NCI-H526 (cell line): ENCODE measurements at regions not wholly inside any gene's neighbourhood (a gene's known extent, or its start where the extent isn't known, plus 50 kb on each side); places are given as distances from the start of the nearest gene placed in this dataset.
A peak's percentile ranks its signal among the peaks of the same experiment; 100 is the strongest.
"Not testable (repeated sequence)": the region's sequence is repeated elsewhere in the genome, so short reads cannot be mapped to it uniquely, and the experiment has no call there.

Source experiments
- DNase-seq, 2 experiments: peaks; one replicate each; lab custom pipeline; 2025; lab: John Stamatoyannopoulos, UW

- no peak for DNase-seq
These were observed 79.9 kb upstream of the LMCD1 start for GRCh38 chr3:8421711-8422110.

DNA sequence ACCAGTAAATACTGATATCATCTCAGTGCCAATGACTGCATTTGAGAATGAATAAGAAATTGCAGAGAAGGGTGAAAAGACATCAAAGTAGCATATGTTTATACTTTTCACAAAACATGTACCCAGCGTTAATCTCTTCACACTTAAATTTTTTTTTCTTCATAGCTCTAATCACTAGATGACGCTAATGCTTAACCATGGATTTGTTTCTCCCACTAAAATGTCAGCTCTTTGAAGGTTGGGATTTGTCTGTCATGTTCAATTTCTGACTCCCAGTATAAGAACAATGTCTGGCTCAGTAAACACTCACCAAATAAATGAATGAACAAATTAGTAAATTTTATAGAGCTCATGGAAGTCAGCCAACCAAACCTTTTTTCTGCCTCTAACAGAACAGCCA lies 78.3 kb upstream of the LMCD1 start:
- DNase-seq = no peak

GRCh38 chr3:8424281-8424680 lies 77.3 kb upstream of the LMCD1 start:
- no peak for DNase-seq

DNA sequence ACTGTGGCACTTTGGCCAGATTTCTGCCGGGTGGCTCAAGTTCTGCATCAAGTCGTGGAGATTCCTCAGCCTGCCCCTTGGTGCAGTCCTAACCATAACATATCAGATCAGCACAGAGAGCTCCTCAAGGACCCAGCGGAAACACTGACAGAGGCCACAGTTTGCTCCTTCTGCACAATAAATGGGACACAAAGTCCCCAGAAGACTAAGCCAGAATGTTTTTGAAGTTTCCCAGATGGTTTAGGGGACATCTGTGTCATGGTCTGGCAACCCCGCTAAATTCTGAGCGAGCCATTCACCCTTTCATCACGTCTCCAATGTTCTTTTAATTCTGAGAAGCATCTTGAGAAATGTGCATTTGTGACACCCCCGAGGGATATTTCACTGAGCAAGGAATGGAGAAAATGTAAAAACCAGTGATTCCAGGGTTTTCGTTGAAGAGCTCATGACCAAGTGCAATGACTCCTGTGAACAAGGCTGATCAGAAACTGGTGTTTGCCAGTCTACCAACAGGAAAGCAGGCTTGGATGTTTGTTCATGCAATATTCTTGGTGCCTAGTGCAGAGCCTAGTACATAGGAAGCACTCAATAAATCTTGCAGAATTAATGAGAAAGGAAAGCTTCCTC lies 64.8 kb upstream of the LMCD1 start:
- DNase-seq = no peak

- no peak for DNase-seq
These were observed 63.0 kb upstream of the LMCD1 start for GRCh38 chr3:8438507-8439079.

DNA sequence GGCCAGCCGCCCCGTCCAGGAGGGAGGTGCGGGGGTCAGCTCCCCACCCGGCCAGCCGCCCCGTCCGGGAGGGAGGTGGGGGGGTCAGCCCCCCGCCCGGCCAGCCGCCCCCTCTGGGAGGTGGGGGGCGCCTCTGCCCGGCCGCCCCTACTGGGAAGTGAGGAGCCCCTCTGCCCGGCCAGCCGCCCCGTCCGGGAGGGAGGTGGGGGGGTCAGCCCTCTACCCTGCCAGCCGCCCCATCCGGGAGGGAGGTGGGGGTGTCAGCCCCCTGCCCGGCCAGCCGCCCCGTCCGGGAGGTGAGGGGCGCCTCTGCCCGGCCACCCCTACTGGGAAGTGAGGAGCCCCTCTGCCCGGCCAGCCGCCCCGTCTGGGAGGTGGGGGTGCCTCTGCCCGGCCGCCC lies 61.5 kb upstream of the LMCD1 start:
- DNase-seq = not testable (repeated sequence)

GRCh38 chr3:8441969-8442559 lies 59.6 kb upstream of the LMCD1 start:
- DNase-seq = peak; percentile 17 to 67

GRCh38 chr3:8442993-8443650 lies 58.5 kb upstream of the LMCD1 start:
- no peak for DNase-seq

- peak; percentile 88 to 92 for DNase-seq
These were observed 57.5 kb upstream of the LMCD1 start for GRCh38 chr3:8443829-8444791.

GRCh38 chr3:8444883-8445282 lies 56.7 kb upstream of the LMCD1 start:
- peak in 1 of 2 experiments; percentile 21 for DNase-seq

DNA sequence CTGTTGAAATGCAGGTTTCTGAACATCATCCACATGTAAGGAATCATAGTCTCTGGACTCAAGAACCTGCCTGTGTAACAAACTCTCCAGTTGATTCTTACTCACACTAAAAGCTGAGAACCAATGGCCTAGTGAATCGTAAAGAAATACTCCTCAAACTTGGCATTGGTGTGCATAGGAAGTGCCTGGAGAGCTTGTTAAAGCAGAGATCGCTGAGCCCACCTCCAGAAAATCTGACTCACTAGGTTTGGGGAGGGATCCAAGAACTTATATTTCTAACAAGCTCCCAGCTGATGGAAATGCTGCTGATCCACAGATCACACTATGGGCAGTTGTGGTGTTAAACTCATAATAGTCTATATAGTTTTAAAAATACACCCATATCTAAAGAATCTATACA lies 55.8 kb upstream of the LMCD1 start:
- DNase-seq = no peak

- DNase-seq = no peak
These were observed 54.8 kb upstream of the LMCD1 start for GRCh38 chr3:8446845-8447244.

DNA sequence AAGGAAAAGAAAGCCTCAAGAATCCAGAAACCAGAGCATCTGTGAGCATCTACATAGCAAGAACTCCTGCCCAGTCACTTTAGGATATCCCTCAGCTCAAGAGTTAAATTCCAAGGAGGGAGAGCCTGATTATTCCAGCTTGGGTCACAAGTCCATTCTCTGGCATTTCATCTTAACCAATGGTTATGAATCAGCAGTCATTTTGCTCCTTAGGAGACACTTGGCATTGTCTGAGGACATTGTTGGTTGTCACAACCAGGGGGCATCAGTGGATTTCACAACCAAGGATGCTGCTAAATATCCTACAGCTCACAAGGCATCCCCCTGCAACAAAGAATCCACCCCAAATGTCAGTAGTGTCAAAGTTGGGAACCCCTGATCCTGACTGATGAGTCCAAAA lies 51.0 kb upstream of the LMCD1 start:
- DNase-seq = no peak

DNA sequence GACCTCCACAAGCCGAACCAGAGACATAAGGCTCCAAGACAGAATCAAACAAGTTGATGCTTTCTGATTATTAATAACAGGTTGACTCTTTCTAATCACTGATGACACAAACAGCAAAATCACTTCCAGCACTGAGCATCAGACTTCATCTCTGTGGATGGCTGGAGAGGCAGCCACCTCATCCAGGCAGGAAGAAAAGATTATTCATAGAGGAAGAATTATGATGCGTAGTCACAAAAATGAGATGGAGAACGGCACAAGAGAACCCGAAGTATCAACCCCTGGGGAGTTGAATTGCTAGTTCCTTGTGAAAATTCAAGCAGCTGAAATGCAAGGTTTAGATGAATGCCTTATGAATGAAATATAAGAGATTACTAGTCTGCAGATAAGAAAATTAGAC lies 49.9 kb upstream of the LMCD1 start:
- no peak for DNase-seq
